ENCODE measurements at regions not wholly inside any gene's neighbourhood (a gene's known extent, or its start where the extent isn't known, plus 50 kb on each side); places are given as distances from the start of the nearest gene placed in this dataset.

- H3K27me3 ChIP-seq (replicated peaks; ENCODE audit: control insufficient read depth, insufficient read depth, low read length) = no peaks in the 10 kb centered on the region
- CTCF ChIA-PET = no interaction called here
- no TSS peak for BruUV-seq (replicated peaks)
- POLR2A ChIA-PET = no interaction called here
- no peak for TF ChIP-seq CTCF (IDR thresholded peaks at IDR 0.05; ENCODE audit: insufficient read depth in 1 of 2, low read depth in 1 of 2, low read length in 1 of 2, severe bottlenecking in 1 of 2, unreplicated experiment in 1 of 2)
- DNase-seq = no peak
- no peaks in the 10 kb centered on the region for H3K27me3 Mint-ChIP-seq (ENCODE audit: insufficient read depth, unreplicated experiment)
- no peak overlapping the region for H3K4me3 Mint-ChIP-seq (ENCODE audit: unreplicated experiment)
- H3K4me1 Mint-ChIP-seq (ENCODE audit: low read depth, unreplicated experiment) = peaks cover 22% of the 10 kb centered on the region
- peaks cover 13% of the 10 kb centered on the region for H3K9me3 Mint-ChIP-seq (ENCODE audit: unreplicated experiment)
- intact Hi-C loops (cut with micrococcal nuclease; ENCODE audit: unreplicated experiment) = no loop called here
- no peaks in the 10 kb centered on the region for H3K9me3 ChIP-seq
- peaks cover 11% of the 10 kb centered on the region for H3K4me1 ChIP-seq
- no peaks in the 10 kb centered on the region for H3K36me3 ChIP-seq (ENCODE audit: control insufficient read depth, insufficient read depth, low read length)
- H3K4me3 ChIP-seq (ENCODE audit: low read depth, low read length) = no peak overlapping the region
- H3K36me3 Mint-ChIP-seq (ENCODE audit: insufficient read depth, unreplicated experiment) = no peaks in the 10 kb centered on the region
- H3K27ac Mint-ChIP-seq (ENCODE audit: unreplicated experiment) = no peak overlapping the region
Measured at GRCh38 chr5:125140220-125140619, 393.8 kb upstream of the ZNF608 start.

GRCh38 chr5:125140855-125141254 is 394.4 kb upstream of the ZNF608 start:
- ChIA-PET CTCF (no interaction called here), POLR2A (no interaction called here)
- H3K9me3 ChIP-seq = no peaks in the 10 kb centered on the region
- intact Hi-C loops (cut with micrococcal nuclease; ENCODE audit: unreplicated experiment) = no loop called here
- peaks cover 22% of the 10 kb centered on the region for H3K4me1 Mint-ChIP-seq (ENCODE audit: low read depth, unreplicated experiment)
- H3K4me3 Mint-ChIP-seq (ENCODE audit: unreplicated experiment) = no peak overlapping the region
- no peaks in the 10 kb centered on the region for H3K36me3 ChIP-seq (ENCODE audit: control insufficient read depth, insufficient read depth, low read length)
- no peak for DNase-seq
- H3K9me3 Mint-ChIP-seq (ENCODE audit: unreplicated experiment) = peaks cover 13% of the 10 kb centered on the region
- H3K36me3 Mint-ChIP-seq (ENCODE audit: insufficient read depth, unreplicated experiment) = no peaks in the 10 kb centered on the region
- BruUV-seq (replicated peaks) = no TSS peak
- peak overlapping the region; percentile 34 for H3K27ac Mint-ChIP-seq (ENCODE audit: unreplicated experiment)
- no peaks in the 10 kb centered on the region for H3K27me3 Mint-ChIP-seq (ENCODE audit: insufficient read depth, unreplicated experiment)
- H3K4me3 ChIP-seq (ENCODE audit: low read depth, low read length) = no peak overlapping the region
- H3K4me1 ChIP-seq = peaks cover 11% of the 10 kb centered on the region
- TF ChIP-seq CTCF (IDR thresholded peaks at IDR 0.05; ENCODE audit: insufficient read depth in 1 of 2, low read depth in 1 of 2, low read length in 1 of 2, severe bottlenecking in 1 of 2, unreplicated experiment in 1 of 2) = no peak
- H3K27me3 ChIP-seq (replicated peaks; ENCODE audit: control insufficient read depth, insufficient read depth, low read length) = no peaks in the 10 kb centered on the region

GRCh38 chr5:125142458-125142857 is 396.0 kb upstream of the ZNF608 start:
- no peaks in the 10 kb centered on the region for H3K36me3 Mint-ChIP-seq (ENCODE audit: insufficient read depth, unreplicated experiment)
- Histone ChIP-seq H3K4me1 (peaks cover 11% of the 10 kb centered on the region), H3K9me3 (no peaks in the 10 kb centered on the region), H3K36me3 (ENCODE audit: control insufficient read depth, insufficient read depth, low read length) (no peaks in the 10 kb centered on the region), H3K27me3 (replicated peaks; ENCODE audit: control insufficient read depth, insufficient read depth, low read length) (no peaks in the 10 kb centered on the region), H3K4me3 (ENCODE audit: low read depth, low read length) (no peak overlapping the region)
- H3K27me3 Mint-ChIP-seq (ENCODE audit: insufficient read depth, unreplicated experiment) = no peaks in the 10 kb centered on the region
- intact Hi-C loops (cut with micrococcal nuclease; ENCODE audit: unreplicated experiment) = no loop called here
- no TSS peak for BruUV-seq (replicated peaks)
- no peak for TF ChIP-seq CTCF (IDR thresholded peaks at IDR 0.05; ENCODE audit: insufficient read depth in 1 of 2, low read depth in 1 of 2, low read length in 1 of 2, severe bottlenecking in 1 of 2, unreplicated experiment in 1 of 2)
- H3K4me1 Mint-ChIP-seq (ENCODE audit: low read depth, unreplicated experiment) = peaks cover 20% of the 10 kb centered on the region
- no peak for DNase-seq
- H3K4me3 Mint-ChIP-seq (ENCODE audit: unreplicated experiment) = no peak overlapping the region
- H3K27ac Mint-ChIP-seq (ENCODE audit: unreplicated experiment) = no peak overlapping the region
- POLR2A ChIA-PET = no interaction called here
- CTCF ChIA-PET = no interaction called here
- H3K9me3 Mint-ChIP-seq (ENCODE audit: unreplicated experiment) = peaks cover 13% of the 10 kb centered on the region
